Adrenal gland (tissue), 9 donors: ENCODE measurements at regions not wholly inside any gene's neighbourhood (a gene's known extent, or its start where the extent isn't known, plus 50 kb on each side); places are given as distances from the start of the nearest gene placed in this dataset.

ENCODE experiments used
- DNase-seq, 7 donors: peaks; one replicate each; pipeline ENCODE4 v3.0.0-alpha.2; 2019 to 2020
- H3K27ac ChIP-seq, 5 donors: fragments of 200-600 bp; sonication (generic) in 4 of 5; 1 replicate in 3 of 5; 2 replicates in 2 of 5; pipeline versions ENCODE4 v1.5.1 to v1.8.0; 2016 to 2020; ENCODE audit warnings: mild to moderate bottlenecking in 1 of 5
- H3K27me3 ChIP-seq: fragments of 200-600 bp; 2 replicates; pipeline ENCODE4 v1.8.0; 2021
- H3K36me3 ChIP-seq, 2 donors: fragments of 200-600 bp; replicated peaks in 1 of 2; 1 replicate in 1 of 2; 2 replicates in 1 of 2; pipeline versions ENCODE4 v1.5.1 to v1.8.0; 2018 to 2022
- H3K4me1 ChIP-seq, 2 donors: fragments of 200-600 bp; replicated peaks in 1 of 2; 1 replicate in 1 of 2; 2 replicates in 1 of 2; pipeline versions ENCODE4 v1.5.1 to v1.8.0; 2018 to 2021
- H3K4me3 ChIP-seq, 4 donors: fragments of 200-600 bp; sonication (generic) in 3 of 4; one replicate each; pipeline ENCODE4 v1.5.1; 2016 to 2018
- H3K9me3 ChIP-seq, 3 donors: fragments of 200-600 bp; sonication (generic) in 1 of 3; replicated peaks in 1 of 3; 1 replicate in 2 of 3; 2 replicates in 1 of 3; pipeline versions ENCODE4 v1.5.1 to v1.8.0; 2016 to 2021
- CTCF ChIP-seq, 6 experiments: fragments of 450-650 bp in 4 of 6; fragments of 200-600 bp in 2 of 6; sonication (generic) in 1 of 6; IDR thresholded peaks; 1 replicate in 5 of 6; 2 replicates in 1 of 6; pipeline versions ENCODE4 v1.5.1 to v1.8.0; 2016 to 2021; ENCODE audit warnings: antibody characterized with exemption in 6 of 6, mild to moderate bottlenecking in 2 of 6, moderate library complexity in 1 of 6
- POLR2A ChIP-seq, 2 donors: fragments of 450-650 bp; IDR thresholded peaks; one replicate each; pipeline ENCODE4 v1.6.1; 2017; ENCODE audit warnings: antibody characterized with exemption in 2 of 2, mild to moderate bottlenecking in 2 of 2, moderate library complexity in 1 of 2
- WGBS, 4 donors: extraction: QIAGEN DNeasy Blood & Tissue Kit in 2 of 4; methylation state at CpG; one replicate each; pipeline versions ENCODE4 v1.1.5 to v1.1.7; 2013 to 2017; 5-methylcytosine and 5-hydroxymethylcytosine counted together
- intact Hi-C, 2 donors: fragments of 100-400 bp; cut with DNase I; formaldehyde crosslinking; loops; one replicate each; pipeline versions ENCODE4 v1.14.1 to v1.15.0; 2022 to 2023
- donor health status: healthy with polysubstance abuse.
- donor health status: Bipolar disorder and iron deficiency.
- donor health status: DM: yes; HTN: yes; CAD: no.
- donor health status: DM: no; HTN: no; CAD: no.
- donor health status: DM: no; HTN: no; CAD: no.

- Histone ChIP-seq H3K36me3 (no peaks in the 10 kb centered on the region), H3K27ac (no peak overlapping the region), H3K4me3 (no peak overlapping the region), H3K9me3 (no peaks in the 10 kb centered on the region), H3K4me1 (no peaks in the 10 kb centered on the region), H3K27me3 (no peaks in the 10 kb centered on the region)
- no peak for DNase-seq
- TF ChIP-seq POLR2A (IDR thresholded peaks at IDR 0.05) (no peak), CTCF (IDR thresholded peaks at IDR 0.05) (no peak)
- intact Hi-C loops, result no loop called here
Measured at GRCh38 chr10:117654105-117654504, 111.6 kb downstream of the EMX2 start.

DNA sequence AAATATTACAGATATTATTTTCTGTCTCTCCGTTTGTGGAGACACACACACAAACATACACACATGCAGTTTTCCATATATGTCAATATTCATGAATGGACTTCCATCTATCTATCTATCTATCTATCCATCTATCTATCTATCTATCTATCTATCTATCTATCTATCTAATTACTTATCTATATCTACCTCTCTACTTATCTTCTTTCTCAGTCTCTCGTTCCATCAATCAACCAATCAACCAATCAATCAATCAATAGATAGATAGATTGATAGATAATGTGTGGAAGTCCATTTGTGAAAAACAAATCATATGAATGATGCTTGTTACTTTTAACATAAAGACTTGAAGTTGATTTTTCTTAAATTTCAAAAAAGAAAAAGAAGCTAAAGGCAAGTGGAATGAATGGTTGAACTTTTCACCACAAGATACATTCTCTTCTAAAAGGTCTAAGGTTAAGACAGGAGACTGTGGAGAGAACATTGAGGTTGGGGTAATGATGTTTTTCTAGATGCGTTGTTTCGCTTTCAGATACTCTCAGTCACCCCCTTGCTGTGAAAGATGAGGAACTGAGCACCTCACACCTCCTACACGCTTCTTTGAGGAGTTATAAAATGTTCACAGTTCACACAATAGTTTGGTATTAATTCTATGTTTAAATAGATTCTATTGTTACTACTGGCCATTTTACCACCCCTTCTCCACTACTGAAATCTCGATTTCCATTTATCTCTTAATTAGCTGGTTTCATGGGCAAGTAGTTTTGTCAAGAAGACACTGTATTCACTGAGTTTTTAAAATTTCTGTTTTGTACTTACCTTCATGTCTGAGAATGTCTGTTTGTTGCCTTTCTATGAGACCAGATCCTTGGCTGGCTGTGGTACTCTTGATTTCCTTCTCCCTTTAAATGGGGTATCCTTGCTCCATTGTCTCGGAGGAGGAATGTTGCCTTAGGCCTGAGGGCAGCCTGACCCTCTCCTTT, 114.1 kb downstream of the EMX2 start:
- Histone ChIP-seq H3K4me1 (no peaks in the 10 kb centered on the region), H3K27me3 (no peaks in the 10 kb centered on the region), H3K27ac (no peak overlapping the region), H3K4me3 (no peak overlapping the region), H3K36me3 (no peaks in the 10 kb centered on the region), H3K9me3 (no peaks in the 10 kb centered on the region)
- DNase-seq, result no peak
- intact Hi-C loops, result no loop called here
- 60 to 73% (median 68%) methylated on average over 7 of the region's 7 CpGs for WGBS, 4 donors
- TF ChIP-seq POLR2A (IDR thresholded peaks at IDR 0.05) (no peak), CTCF (IDR thresholded peaks at IDR 0.05) (no peak)

DNA sequence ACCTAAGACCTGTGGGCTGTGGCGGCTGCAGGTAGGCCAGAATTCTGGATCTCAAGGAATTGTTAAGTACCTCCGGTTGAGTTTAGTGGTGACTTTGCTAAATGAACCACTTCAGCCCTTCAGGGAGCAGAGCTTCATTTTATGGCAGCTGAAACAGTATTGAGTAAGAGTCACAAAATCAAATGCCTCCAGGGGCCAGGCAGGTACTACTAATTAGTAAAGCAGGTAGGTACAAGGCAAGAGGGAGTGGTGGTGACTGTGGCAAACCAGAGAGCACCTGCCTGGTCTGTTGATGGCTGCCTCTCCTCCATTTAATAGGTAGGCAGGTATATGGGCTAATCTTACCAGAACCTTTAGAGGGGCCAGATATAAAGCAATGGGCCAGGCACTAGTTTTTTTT, 118.8 kb downstream of the EMX2 start:
- H3K9me3 ChIP-seq, result no peaks in the 10 kb centered on the region
- H3K4me3 ChIP-seq, result no peak overlapping the region
- H3K27me3 ChIP-seq, result no peaks in the 10 kb centered on the region
- no peaks in the 10 kb centered on the region for H3K4me1 ChIP-seq
- no peak overlapping the region for H3K27ac ChIP-seq
- 94 to 97% (median 96%) methylated on average over 2 of the region's 2 CpGs for WGBS, 4 donors
- DNase-seq, result no peak
- no peaks in the 10 kb centered on the region for H3K36me3 ChIP-seq
- intact Hi-C loops, result no loop called here
- TF ChIP-seq CTCF (IDR thresholded peaks at IDR 0.05) (no peak), POLR2A (IDR thresholded peaks at IDR 0.05) (no peak)

- Histone ChIP-seq H3K4me3 (no peak overlapping the region), H3K4me1 (no peaks in the 10 kb centered on the region), H3K27ac (no peak overlapping the region), H3K9me3 (no peaks in the 10 kb centered on the region), H3K36me3 (no peaks in the 10 kb centered on the region), H3K27me3 (no peaks in the 10 kb centered on the region)
- intact Hi-C loops, result no loop called here
- no peak for TF ChIP-seq CTCF (IDR thresholded peaks at IDR 0.05)
- WGBS, 4 donors, result 56 to 74% (median 69%) methylated on average over 2 of the region's 2 CpGs
- DNase-seq, result no peak
Measured at GRCh38 chr10:117662126-117662525, 119.6 kb downstream of the EMX2 start.
